SH-SY5Y (cell line): ENCODE measurements at regions not wholly inside any gene's neighbourhood (a gene's known extent, or its start where the extent isn't known, plus 50 kb on each side); places are given as distances from the start of the nearest gene placed in this dataset.

Source experiments
- GATA2 ChIP-seq: IDR thresholded peaks from 2 replicates; pipeline ENCODE4 v1.6.1; 2011; ENCODE audit warnings: mild to moderate bottlenecking, low read depth, low read length
- GATA3 ChIP-seq: IDR thresholded peaks from 2 replicates; pipeline ENCODE4 v1.6.1; 2011; ENCODE audit warnings: low read depth, mild to moderate bottlenecking, low read length, moderate library complexity

DNA sequence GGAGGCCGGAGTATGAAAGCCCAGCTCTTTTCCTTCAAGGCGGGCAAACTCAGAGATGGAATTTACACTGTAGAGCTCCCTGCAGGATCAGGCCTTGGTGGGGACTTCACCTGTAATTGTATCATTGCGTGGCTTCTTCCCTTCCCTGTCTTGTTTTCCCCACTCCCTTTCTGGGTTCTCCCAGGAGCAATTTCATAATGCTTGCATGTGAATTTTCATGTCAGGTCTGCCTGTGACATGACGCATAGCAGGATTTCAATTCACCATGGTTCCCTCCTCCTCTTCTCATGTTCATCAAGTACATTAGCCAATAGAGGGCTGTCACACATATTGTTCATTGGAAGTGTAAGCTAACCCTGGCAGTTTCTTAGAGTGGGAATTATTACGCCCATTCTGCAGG lies 197.7 kb downstream of the RPS24 start:
- no peak for TF ChIP-seq GATA3
- TF ChIP-seq GATA2, result no peak
